ENCODE measurements at regions not wholly inside any gene's neighbourhood (a gene's known extent, or its start where the extent isn't known, plus 50 kb on each side); places are given as distances from the start of the nearest gene placed in this dataset.

DNA sequence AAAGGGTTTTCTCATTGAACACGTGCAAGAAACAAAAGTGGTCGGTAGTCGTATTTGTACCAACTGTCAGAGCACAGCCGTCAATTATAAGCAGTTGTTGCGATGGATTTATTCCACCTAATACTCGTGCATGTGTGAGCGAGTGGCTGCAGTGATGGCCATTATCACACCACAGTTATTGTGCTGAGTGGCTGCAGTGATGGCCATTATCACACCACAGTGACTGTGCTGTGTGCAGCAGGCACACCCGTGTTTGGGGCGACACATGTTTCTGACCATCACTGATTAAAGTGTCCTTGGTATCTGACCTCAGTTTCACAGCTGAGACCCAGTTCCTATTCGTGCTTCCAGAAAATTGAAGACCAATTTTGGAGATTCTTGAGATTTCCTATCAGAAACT lies 142.9 kb upstream of the PFKP start:
- TF ChIP-seq CTCF (IDR thresholded peaks at IDR 0.05; ENCODE audit: low read depth, low read length, missing input control), result no peak
- TF ChIP-seq REST (IDR thresholded peaks at IDR 0.05), result no peak
- TF ChIP-seq, protein P1, sequence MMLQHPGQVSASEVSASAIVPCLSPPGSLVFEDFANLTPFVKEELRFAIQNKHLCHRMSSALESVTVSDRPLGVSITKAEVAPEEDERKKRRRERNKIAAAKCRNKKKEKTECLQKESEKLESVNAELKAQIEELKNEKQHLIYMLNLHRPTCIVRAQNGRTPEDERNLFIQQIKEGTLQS (IDR thresholded peaks at IDR 0.05), result no peak
- no peak for TF ChIP-seq SP1 (IDR thresholded peaks at IDR 0.05)
- TF ChIP-seq YY1 (IDR thresholded peaks at IDR 0.05), result no peak
